Umbilical cord (tissue), 1 donor: ENCODE measurements at regions not wholly inside any gene's neighbourhood (a gene's known extent, or its start where the extent isn't known, plus 50 kb on each side); places are given as distances from the start of the nearest gene placed in this dataset.

Source experiments
- DNase-seq: peaks from one replicate; pipeline ENCODE4 v3.0.0-alpha.2; 2015; ENCODE audit warnings: low spot score

DNA sequence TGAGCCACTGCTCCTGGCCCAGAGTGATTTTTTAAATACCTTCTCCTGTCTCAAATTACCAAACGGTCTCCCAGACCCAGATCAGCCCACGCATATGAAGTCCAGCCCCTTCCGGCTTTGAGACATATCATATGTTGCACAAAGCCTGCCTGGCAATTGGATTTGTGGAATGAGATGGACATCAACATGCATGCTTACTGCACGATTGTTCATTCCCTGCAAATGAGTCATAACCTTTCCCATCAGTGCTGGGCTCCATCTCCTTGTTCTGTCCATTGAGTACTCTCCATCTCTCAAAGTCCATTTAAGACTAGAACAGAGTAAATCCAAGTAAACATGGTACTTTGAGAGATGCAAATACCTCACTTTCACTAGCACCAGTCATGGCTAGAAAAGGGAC, 612.2 kb upstream of the USP24 start:
- DNase-seq = peak; percentile 68

DNA sequence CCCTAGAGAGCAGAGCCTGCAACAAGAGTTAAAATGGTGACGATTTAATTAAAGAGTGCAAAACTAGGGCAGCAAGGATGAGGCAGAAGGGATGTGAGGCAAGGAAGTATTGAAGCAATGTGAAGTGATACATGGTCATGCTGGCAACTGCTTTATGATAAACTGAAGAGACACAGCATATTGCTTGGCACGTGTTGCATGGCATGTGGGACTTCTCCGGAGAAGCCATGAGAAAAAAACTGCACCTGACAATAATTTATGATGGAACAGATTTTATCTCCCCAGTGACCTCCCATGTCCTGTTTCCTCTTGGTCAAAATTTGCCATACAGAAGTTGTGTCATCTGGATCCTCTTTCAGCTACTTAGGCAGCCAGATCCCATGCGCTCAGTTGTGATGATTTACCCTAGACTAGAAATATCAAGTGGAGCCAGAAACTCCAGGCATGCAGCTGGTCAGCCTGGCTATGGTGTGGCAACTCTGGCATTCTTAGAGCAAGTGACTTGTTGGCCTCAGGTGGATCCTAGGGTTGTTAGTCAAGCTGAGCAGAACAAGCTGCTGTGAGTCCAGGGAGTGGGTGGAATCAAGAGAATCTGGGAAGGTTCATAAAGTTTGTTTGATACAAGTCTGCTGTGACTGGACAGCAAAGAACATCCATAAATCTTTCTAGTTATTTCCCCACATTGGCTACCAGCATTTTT, 611.4 kb upstream of the USP24 start:
- DNase-seq = no peak

DNA sequence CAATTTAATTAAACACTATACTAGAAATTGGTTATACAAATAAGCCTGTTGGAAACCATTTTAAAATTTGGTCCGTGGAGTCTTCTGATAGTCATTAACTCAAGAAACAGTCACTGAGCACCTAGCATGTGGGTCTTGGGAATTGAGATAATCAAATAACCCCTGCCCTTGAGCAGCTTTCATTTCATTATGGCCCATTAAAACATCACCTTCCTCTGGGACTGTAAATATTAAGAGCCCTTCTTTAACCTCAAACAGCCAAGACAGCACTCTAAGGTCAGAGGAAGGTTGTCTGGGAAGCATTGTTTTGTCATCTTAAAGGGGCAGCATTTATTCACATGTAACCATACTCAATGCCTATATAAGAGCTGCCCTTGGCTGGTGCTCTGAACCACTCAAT, 610.3 kb upstream of the USP24 start:
- DNase-seq = no peak

DNA sequence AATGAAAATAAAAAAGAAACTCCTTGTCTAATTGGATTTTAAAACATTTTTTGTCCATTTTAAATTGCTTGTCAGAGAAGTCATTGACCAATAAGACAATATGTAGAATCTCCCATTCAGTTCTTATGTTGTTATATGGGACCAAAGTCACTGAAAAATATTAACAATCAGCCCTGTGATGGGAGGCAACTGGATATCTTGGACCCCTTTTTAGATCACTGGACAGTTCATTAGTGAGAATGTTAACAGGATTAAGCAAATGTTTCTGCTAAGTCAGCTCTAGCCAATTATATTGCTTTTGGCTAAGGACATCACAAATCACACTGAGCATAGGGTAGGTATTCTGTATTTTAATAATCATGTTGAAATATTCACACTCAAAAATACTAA, 609.1 kb upstream of the USP24 start:
- no peak for DNase-seq

DNA sequence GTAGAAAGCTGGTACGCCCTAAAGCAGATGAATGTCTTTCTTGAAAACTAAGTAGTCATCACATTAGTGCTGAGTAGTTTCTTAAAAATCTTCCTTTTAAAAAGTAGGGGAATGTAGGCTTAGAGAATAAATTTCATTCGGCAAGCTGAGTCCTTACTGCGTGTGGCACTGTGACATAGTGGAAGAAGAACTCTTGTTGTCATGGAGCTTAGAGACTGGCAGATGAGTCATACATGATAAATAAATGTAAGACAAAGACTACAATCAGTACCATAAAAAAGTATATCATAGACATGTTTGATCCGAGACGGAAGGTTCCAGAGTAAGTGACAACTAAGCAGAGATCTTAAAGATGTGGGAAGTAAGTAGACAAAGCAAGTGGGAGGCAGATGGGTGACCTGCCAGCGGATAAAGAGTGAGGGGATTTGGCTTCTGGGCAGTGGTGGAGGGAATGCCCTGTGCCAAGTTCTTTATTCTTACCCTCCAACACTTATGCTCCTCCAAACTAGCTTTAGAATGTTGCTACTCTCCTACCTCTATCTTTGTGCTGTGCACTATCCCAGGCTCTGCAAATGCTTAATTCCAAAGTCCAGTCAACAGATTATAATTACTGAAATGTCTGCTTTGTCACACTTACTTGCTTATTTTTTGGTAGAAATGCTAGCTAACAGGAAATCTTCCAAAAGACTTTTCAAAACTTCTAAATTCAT, 608.5 kb upstream of the USP24 start:
- no peak for DNase-seq

DNA sequence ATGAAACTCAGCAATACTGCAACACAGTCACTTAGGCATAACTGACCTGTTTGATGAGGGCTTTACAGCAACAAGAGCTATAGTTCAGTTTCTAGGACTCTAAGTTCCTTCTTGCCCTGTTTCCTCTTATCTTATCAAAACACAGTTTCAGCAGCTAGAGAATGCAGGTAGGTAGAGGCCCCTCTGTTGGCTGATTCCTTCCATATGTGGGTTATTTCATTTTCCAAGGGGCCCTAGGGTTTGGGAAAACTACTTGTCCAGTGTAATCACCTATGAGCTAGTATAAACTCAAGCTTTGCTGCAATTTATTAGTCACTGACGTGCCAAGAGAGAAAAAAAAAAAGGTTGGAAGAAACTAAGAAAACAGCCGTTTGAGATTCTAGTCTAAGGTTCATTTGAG, 607.7 kb upstream of the USP24 start:
- DNase-seq = no peak

DNA sequence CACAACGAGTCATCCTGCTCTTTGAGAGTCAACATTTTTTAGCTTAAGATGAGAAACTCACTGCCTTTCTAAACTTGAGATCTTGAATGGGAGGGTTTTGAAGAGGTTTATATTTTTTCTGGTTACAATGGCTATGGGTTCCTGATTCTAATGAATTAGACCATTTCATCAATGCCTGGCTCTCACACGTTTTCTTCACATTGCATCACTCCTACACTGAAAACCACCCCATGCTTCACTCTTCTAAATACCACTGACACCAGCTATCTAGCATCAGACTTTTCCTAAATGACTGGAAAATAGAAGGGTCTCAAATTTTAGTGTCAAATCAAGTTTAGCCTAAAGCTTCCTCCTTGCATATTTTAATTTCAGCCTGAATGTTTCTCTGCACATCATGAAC, 606.1 kb upstream of the USP24 start:
- DNase-seq = no peak

DNA sequence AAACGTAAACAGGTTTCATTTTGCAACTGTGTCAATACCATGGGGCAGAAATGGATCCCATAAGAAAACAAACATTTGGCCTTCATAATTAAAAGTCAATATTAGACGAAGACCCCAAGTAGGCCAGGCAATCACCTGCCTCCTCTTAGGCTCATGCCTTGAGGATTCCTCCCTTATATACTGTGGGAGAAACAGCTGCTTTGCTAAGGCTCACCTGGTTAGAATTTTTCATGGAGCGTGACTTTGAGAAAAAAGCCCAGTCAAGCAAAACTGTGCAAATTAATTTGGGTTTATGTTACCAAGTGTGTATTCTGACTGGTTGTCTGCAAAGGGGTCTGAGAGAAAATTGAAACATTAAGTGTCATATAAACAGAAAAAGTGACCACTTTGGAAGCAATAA, 605.3 kb upstream of the USP24 start:
- DNase-seq = no peak

DNA sequence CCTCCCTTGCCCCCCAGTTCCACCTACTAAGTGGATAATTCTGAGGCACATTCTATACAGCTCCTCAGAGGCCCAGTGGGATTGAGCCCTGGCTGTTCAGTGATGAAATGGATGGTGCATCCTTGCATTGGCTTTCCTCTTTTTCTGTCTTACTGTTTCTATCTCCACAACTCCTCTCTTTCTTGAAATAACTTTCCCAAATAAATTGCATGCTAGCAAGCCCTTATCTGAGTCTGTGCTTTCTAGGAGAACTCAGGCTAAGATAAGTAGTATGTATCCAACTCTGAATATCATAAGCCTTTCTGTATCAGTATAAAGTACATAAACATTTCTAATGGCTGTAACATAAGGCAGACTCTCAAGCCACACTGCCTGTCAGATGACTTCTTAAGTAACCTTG, 603.8 kb upstream of the USP24 start:
- peak; percentile 94 for DNase-seq

DNA sequence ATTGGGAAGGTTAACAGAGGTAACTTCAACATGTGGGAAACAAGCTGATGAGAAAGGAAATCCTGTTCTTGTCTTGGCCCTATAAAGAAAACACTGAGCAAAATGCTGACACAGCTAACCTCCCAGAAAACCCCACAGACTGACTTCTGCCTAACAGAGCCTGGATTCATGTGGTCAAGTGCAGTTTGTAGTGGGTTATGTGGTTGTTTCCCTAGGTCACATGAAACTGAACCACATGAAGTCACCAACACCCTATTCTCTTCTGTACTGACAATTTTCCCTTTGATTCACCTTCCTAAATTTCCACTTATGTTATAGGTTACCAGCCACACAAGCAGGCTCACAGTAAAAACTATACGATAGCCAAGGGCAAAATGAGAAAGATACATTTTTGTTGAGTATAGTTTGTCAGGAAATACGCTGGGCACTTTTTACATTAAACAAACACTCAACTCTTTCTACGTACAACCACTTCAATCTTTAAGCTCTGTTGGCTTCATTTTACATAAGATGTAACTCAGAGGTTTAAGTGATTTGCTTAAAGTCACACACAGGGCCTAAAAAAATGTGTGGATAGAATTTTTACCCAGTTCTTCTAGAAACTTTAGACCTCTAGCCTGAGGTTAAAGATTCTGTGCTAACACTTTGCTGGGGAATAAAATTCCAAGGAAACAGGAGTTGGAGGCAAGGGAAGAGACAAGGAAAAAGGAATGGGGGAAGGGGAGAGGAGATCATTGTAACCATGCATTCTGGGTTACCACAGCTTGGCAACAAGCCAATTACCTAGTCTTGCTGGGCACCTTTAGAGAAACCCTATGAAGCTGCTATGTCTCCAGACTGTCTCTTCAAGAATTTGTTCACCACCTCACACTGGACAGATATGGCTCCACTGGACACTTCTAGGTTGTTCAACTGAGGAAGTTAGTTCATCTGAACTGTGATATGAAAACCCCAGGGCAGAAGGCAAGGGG, 601.6 kb upstream of the USP24 start:
- DNase-seq = peak; percentile 68

DNA sequence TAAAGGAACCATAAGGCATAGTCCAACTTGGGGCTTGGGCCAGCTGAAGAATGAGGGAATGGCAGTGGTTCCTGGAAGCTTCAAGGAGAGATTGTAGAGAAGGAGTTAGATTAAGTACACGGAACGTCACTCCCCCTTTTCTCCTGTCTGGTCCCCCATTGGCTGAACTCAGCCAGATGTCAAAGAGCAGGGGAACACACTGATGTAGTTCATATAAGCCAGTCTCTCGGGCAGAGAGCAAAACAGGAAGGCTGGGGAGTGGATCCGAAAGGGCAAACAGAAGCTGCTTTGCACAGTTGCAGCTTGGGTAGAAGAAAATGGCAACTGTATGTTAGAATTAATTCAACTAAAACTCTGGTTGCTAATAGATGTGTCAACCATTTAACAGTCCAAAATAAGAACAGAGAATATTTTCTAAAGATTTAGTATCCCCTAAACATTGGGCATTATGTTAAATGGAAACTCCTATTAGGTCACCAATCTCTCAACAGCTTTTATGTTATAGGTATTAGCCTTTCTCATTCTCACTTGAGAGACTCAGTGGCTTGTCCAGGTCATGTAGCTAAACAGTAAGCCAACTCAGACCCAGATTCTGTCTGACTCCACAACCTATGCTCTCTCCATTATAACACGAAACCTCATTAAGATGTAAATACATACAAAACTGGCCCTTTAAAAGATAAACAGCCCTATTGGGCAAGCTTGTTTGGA, 600.7 kb upstream of the USP24 start:
- DNase-seq = no peak

DNA sequence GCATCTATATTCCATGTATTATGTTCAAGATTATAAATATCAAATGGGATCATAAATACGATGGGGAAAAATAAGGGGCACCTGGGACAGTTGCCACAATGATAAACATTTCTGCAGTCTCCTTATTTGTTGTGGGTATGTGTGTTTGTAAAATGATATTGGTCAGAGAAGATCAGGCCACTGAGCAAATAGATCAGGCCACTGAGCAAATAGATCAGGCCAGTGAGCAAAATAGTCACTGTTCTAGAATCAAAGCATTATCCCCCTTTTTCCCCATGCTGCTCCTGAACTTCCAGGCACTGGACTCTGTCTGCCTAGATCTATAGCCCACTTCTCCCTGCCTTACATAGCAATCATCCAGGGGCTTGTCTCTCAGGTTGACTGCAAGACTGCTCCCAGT, 599.8 kb upstream of the USP24 start:
- DNase-seq = no peak

DNA sequence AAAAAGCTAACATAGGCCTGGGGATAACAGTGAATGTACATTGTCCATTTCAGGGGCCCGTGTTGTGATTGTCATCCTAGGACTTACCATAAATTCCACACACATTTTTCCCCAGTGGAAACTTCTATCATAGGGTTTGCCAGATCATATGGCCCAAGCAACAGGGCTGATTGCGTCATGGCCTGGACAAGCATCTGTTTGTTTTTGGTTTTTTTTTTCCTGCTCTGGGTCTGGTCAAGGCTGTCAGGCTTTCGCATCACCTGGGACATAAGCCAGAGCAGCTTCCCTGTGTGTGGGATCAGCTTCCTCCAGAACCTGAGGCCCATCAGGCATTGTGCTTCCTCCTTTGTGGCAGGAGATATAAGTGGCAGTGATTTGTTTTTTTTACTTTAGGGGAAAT, 598.5 kb upstream of the USP24 start:
- peak; percentile 87 for DNase-seq

DNA sequence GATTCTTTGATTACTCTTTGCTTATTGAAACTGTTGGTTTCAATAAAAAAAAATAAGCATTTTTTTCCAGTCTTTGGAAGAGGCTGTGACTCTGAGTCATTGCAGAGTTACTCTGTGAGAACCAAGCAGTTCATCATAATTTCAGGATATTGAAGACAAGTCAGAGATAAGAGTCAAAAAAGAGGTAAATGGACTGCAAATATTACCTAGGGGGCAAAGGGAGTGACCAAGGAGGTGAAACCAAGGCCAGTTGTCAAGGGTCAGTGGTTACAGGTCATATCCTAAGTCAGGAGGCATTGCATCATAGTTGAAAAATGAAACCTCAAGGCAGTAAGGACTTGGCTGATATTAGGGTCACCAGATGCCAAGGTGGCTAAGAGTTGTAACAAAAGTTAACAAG, 597.1 kb upstream of the USP24 start:
- peak; percentile 30 for DNase-seq

DNA sequence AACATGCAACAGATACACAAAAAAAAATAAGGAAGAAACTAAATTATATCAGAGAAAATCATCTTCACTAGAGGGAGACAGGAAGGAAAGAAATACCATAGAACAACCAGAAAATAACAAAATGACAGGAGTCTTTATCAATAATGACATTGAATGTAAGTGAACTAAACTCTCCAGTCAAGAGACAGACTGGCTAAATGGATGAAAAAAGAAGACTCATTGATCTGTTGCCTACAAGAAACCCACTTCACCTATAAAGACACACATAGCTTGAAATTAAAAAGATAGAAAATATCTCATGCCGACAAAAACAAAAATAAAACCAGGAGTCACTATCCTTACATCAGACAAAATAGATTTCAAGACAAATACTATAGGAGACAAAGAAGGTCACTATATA, 593.1 kb upstream of the USP24 start:
- DNase-seq = no peak

DNA sequence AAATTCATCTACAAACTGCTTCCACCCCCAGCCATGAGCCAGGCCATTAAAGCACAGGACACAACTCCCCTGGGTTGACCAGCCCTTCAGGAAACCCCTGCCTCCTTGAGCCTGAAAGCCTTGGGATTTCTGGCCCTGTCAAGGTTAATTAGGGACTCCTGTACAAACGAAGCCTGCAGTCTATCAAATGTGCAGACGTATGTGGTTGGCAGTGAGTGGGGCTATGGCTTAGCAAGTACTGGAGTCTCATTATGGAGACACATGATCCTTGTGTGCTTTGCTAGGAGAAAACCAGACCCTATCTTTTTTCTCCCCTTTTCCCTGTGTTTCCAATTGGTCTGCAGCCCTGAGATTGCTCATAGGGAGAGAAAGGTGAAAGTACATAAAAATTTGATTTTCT, 588.3 kb upstream of the USP24 start:
- peak; percentile 59 for DNase-seq

DNA sequence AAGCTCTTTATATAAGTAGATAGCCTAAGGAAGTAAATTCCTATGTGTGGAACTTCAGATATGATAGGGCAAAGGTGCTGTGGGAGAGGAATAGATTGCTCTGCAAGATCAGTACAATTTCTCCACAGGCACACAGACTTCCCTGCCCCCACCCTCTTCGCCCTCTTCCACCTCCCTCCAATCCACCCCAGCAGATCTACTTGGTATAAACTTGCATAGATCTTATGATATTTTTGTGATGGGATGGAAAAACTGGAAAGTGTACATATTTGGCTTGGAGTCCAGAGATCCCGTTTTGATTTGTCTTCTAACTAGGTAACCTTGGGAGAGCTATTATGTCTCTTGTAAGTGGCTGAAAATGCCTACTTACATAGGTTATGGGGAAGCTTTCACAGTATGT, 586.3 kb upstream of the USP24 start:
- DNase-seq = no peak

DNA sequence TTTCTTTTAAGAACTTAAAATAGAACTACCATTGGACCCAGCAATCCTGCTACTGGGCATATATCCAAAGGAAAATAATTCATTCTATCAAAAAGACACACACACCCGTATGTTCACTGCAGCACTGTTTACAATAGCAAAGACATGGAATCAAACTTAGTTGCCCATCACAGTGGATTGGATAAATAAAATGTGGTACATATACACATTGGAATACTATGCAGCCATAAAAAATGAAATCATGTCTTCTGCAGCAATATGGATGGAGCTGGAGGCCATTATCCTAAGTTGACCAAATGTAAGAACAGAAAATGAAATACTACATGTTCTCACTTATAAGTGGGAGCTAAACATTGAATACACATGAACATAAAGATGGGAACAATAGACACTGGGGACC, 585.3 kb upstream of the USP24 start:
- no peak for DNase-seq

DNA sequence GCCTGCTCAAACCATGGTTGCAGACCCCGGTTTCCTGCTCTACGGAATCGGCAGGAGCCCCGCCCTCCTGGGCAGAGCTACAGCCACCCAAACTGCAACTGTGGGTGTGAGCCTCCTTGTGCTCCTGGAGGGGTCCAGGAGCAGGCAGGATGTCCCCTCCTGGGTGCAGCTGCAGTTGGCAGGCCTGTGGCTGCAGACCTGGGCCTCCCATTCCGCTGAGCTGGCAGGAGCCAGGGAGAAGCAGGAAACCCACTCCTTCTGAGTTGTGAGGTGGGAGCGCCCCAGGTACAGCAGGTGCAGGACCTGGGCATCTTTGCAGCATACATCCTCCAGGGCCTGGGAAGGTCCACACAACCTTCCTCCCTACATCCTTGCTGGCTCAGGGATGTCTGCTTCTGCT, 578.7 kb upstream of the USP24 start:
- DNase-seq = no peak

DNA sequence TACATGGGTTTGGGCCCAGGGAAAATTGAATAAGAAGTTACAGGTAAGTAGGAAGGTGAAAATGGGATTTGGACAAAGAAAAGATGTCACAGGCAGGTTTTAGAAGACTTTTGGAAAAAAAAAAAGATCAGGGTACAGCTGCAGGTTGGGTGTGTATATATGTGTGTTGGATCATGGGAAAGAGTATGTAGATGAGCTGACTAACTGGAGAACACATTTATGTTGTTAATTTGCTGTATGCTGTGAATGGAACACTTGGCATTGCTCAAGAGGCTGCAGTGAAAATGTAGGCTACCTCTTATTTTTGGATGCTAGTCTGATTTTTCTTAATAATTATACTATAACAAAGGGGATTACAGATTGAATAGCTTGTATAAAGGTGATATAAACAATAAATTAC, 577.7 kb upstream of the USP24 start:
- no peak for DNase-seq

DNA sequence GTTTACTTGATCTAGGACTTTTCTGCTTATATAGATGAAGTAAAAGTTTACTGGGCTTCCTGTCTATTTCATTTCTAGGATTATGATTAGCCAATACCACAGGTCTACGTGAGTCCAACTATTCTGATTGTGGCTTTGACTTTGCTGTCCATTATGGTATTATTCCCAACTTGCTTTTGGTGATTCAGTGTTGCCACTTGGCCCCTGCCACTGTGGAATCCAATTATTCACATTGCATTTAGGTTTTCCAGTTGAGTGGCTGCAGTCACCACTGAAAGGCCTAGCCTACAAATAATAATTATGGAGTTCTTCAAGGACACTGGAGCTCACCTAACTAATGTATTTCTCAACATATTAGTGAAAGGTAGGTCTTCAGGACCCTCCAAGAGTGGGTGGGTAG, 574.3 kb upstream of the USP24 start:
- DNase-seq = no peak

DNA sequence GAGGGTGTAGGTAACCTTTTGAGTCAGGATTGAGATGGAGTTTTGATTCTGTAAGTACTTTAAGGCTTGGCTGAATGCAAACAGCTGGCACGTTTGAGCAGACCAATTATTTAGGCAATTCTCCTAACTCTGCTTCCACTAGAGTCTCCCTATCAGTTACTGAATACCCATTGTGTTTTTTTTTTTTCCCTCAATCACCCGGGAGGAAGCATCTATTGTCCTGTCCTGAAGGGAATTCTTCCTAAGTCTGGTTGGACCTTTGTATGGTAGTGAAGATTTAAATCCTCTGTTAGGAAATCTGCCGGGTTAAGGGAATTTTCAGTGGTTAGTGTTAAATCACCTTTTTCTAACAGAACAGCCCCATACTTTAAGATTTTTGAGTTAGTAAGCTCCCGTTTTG, 571.2 kb upstream of the USP24 start:
- DNase-seq = no peak
